ENCODE measurements at regions not wholly inside any gene's neighbourhood (a gene's known extent, or its start where the extent isn't known, plus 50 kb on each side); places are given as distances from the start of the nearest gene placed in this dataset.

- 0 out of 2 replicates have a peak, but pooled peaks have one; percentile 30 for TF ChIP-seq DPF2 (IDR thresholded peaks at IDR 0.05)
- TF ChIP-seq SP1 (IDR thresholded peaks at IDR 0.05; ENCODE audit: low read depth, low read length) = no peak
- no peak for TF ChIP-seq BMI1 (IDR thresholded peaks at IDR 0.05; ENCODE audit: borderline replicate concordance)
Measured at GRCh38 chr11:27882066-27882697, 181.9 kb upstream of the BDNF start (continued).

GRCh38 chr11:27875831-27876775 is 175.8 kb upstream of the BDNF start:
- intact Hi-C loops (cut with micrococcal nuclease; ENCODE audit: unreplicated experiment) = no loop called here
- H3K27ac ChIP-seq (ENCODE audit: control insufficient read depth, insufficient read depth) = no peak overlapping the region
- H3K27me3 ChIP-seq (replicated peaks in 1 of 2; ENCODE audit: control insufficient read depth in 2 of 2, insufficient read depth in 2 of 2, low read length in 1 of 2) = no peaks in the 10 kb centered on the region; a peak in 1 of 4 replicates
- CTCF ChIA-PET = interaction anchor here (0.6 kb wide), 1 partner anchor 951 kb away, joined by 3 read pairs; no protein-coding TSS in a partner anchor
- DNase-seq (ENCODE audit: low read depth, low spot score) (no peak), FAIRE-seq (no peak), ATAC-seq (no peak)
- no peaks in the 10 kb centered on the region for H4K20me1 ChIP-seq (ENCODE audit: control insufficient read depth, insufficient read depth)
- H3K36me3 ChIP-seq (ENCODE audit: control insufficient read depth in 2 of 2, insufficient read depth in 2 of 2, low read length in 1 of 2) = no peaks in the 10 kb centered on the region
- in situ Hi-C loops (cut with MboI) = no loop called here
- no peak overlapping the region for H2AFZ ChIP-seq (ENCODE audit: control insufficient read depth, low read depth, low read length)
- 28% methylated on average over 3 of the region's 3 CpGs for WGBS (ENCODE audit: insufficient coverage, insufficient replicate concordance, low lambda C conversion rate, missing lambda C conversion rate)
- RAD21 ChIA-PET (ENCODE audit: unreplicated experiment) = no interaction called here
- no peaks in the 10 kb centered on the region for H3K79me2 ChIP-seq (ENCODE audit: control insufficient read depth, insufficient read depth, low read length)
- no peaks in the 10 kb centered on the region for H3K4me1 ChIP-seq (ENCODE audit: control insufficient read depth, insufficient read depth, low read length)
- no TSS peak for BruUV-seq (replicated peaks)
- TF ChIP-seq POLR2AphosphoS5 (IDR thresholded peaks at IDR 0.05; ENCODE audit: low read length) = no peak
- TF ChIP-seq ZNF24 (IDR thresholded peaks at IDR 0.05) = peak; percentile 83; the same call in 1 of the 2 replicates
- POLR2A ChIA-PET = no interaction called here
- H3K4me2 ChIP-seq (ENCODE audit: control insufficient read depth, insufficient read depth) = no peak overlapping the region
- SMC1A ChIA-PET (ENCODE audit: uncharacterized antibody, unreplicated experiment) = no interaction called here
- no peak overlapping the region for H3K9ac ChIP-seq (ENCODE audit: control insufficient read depth, insufficient read depth, low read length)
- H3K4me3 ChIP-seq = no peak overlapping the region
- H3K9me3 ChIP-seq (replicated peaks; ENCODE audit: control insufficient read depth, insufficient read depth, low read length) = no peaks in the 10 kb centered on the region
